CD4-positive, alpha-beta T cell (primary cell): ENCODE measurements at regions not wholly inside any gene's neighbourhood (a gene's known extent, or its start where the extent isn't known, plus 50 kb on each side); places are given as distances from the start of the nearest gene placed in this dataset.

ENCODE experiments used
- ATAC-seq: fragments of 200-7000 bp; cut with Tn5 transposase; one replicate; pipeline ENCODE4 v1.10.0; 2022; ENCODE audit warnings: mild to moderate bottlenecking; ENCODE audit not compliant: poor library complexity
- CTCF ChIA-PET: fragments of 350-600 bp; sonication (Branson Sonifier 250); formaldehyde crosslinking; loops from one replicate; lab custom pipeline; 2021; ENCODE audit warnings: antibody characterized with exemption, inconsistent platforms; lab: Charles Lee
- POLR2A ChIA-PET: fragments of 350-600 bp; sonication (Branson Sonifier 250); formaldehyde crosslinking; loops from one replicate; lab custom pipeline; 2021; ENCODE audit warnings: antibody characterized with exemption, inconsistent platforms; lab: Charles Lee
- DNase-seq, 14 experiments: peaks; one replicate each; pipeline ENCODE4 v3.0.0-alpha.2; 2013 to 2020; ENCODE audit warnings: mixed read lengths in 2 of 14
- H3K27ac ChIP-seq, 2 donors: one replicate each; pipeline versions ENCODE4 v1.5.1 to v1.7.0; 2013; ENCODE audit warnings: low read length in 2 of 2, low read depth in 1 of 2, mild to moderate bottlenecking in 1 of 2
- H3K27me3 ChIP-seq, 2 experiments: 1 replicate in 1 of 2; 2 replicates in 1 of 2; pipeline versions ENCODE4 v1.6.1 to v1.7.0; 2013; ENCODE audit warnings: low read length in 2 of 2, control low read depth in 1 of 2, mild to moderate bottlenecking in 1 of 2, moderate library complexity in 1 of 2; ENCODE audit not compliant: insufficient read depth in 2 of 2, control insufficient read depth in 1 of 2
- H3K36me3 ChIP-seq: one replicate; pipeline ENCODE4 v1.6.1; 2013; ENCODE audit warnings: low read length, control low read depth; ENCODE audit not compliant: insufficient read depth
- H3K4me1 ChIP-seq: one replicate; pipeline ENCODE4 v1.6.1; 2013; ENCODE audit warnings: low read length, control low read depth; ENCODE audit not compliant: insufficient read depth
- H3K4me3 ChIP-seq: one replicate; pipeline ENCODE4 v1.5.1; 2013; ENCODE audit warnings: mild to moderate bottlenecking, low read length, moderate library complexity
- H3K9me3 ChIP-seq, 2 experiments: 1 replicate in 1 of 2; 2 replicates in 1 of 2; pipeline versions ENCODE4 v1.6.1 to v1.7.0; 2013; ENCODE audit warnings: low read length in 2 of 2, mild to moderate bottlenecking in 2 of 2, control low read depth in 1 of 2, moderate library complexity in 1 of 2; ENCODE audit not compliant: control insufficient read depth in 1 of 2, insufficient read depth in 1 of 2
- H3K27ac Mint-ChIP-seq: one replicate; pipeline ENCODE4 v1.8.0; 2020; ENCODE audit warnings: mixed read lengths
- H3K27me3 Mint-ChIP-seq: one replicate; pipeline ENCODE4 v1.8.0; 2021; ENCODE audit warnings: mixed read lengths
- H3K36me3 Mint-ChIP-seq: one replicate; pipeline ENCODE4 v1.8.0; 2021; ENCODE audit warnings: low read depth, mixed read lengths
- H3K4me1 Mint-ChIP-seq: one replicate; pipeline ENCODE4 v1.8.0; 2021; ENCODE audit warnings: low read depth, mixed read lengths
- H3K4me3 Mint-ChIP-seq: one replicate; pipeline ENCODE4 v1.8.0; 2020; ENCODE audit warnings: mild to moderate bottlenecking, mixed read lengths
- H3K9me3 Mint-ChIP-seq: one replicate; pipeline ENCODE4 v1.8.0; 2020; ENCODE audit warnings: mixed read lengths
- intact Hi-C, 2 experiments: fragments of 100-400 bp; cut with DNase I in 1 of 2; cut with micrococcal nuclease in 1 of 2; formaldehyde crosslinking; loops; one replicate each; pipeline versions ENCODE4 v1.15.1 to v1.9.0; 2023 to 2025; cut with DNase I, micrococcal nuclease
- TF ChIP-seq, protein P1 (sequence below): fragments of 200-600 bp; IDR thresholded peaks from one replicate; pipeline ENCODE4 v1.8.0; 2022; ENCODE audit warnings: antibody characterized with exemption, mild to moderate bottlenecking

DNA sequence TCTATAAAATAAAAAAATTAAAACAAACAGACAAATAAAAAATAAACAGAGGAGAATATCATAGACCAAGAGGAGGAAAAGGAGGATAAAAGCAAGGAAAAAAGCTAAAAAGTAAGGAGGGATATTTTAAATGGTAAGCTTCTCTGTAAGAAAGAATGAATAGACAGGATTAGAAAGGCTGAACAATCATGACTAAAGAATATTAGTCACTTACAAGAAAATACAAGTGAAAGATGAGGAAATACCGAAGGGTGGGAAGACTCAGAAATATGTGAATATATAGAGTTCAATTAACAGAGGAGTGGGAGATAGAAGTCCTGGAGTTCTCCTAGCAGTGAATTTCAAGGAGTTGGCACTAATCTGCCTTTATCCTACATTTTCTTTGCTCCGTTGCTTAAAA lies 162.6 kb downstream of the RTL3 start:
- no peaks in the 10 kb centered on the region for H3K9me3 Mint-ChIP-seq

DNA sequence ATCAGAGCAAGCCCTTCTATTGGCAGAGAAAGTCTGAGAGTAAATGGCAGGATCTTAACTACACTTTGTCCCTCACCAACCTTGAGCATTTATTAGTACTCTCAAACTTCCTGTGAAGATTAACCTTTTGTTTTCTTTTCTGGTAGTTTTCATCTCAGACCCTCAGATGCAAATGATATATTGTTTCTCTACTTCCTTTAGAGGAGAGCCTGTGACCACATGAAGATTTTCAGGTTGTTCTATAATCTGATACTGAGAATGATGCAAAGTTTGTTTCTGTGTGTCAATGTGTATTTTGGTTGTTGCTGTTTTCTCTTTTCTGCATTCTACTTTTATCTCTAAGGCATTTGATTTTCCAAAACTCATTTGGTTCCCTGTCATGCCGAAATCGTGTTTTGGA lies 165.8 kb upstream of the CYSLTR1 start:
- H3K27ac Mint-ChIP-seq, result no peak overlapping the region
- ChIA-PET POLR2A (no interaction called here), CTCF (no interaction called here)
- Histone ChIP-seq H3K27ac (no peak overlapping the region), H3K27me3 (no peaks in the 10 kb centered on the region), H3K4me1 (no peaks in the 10 kb centered on the region), H3K4me3 (no peak overlapping the region), H3K9me3 (no peaks in the 10 kb centered on the region), H3K36me3 (no peaks in the 10 kb centered on the region)
- DNase-seq, result no peak
- TF ChIP-seq, protein P1, sequence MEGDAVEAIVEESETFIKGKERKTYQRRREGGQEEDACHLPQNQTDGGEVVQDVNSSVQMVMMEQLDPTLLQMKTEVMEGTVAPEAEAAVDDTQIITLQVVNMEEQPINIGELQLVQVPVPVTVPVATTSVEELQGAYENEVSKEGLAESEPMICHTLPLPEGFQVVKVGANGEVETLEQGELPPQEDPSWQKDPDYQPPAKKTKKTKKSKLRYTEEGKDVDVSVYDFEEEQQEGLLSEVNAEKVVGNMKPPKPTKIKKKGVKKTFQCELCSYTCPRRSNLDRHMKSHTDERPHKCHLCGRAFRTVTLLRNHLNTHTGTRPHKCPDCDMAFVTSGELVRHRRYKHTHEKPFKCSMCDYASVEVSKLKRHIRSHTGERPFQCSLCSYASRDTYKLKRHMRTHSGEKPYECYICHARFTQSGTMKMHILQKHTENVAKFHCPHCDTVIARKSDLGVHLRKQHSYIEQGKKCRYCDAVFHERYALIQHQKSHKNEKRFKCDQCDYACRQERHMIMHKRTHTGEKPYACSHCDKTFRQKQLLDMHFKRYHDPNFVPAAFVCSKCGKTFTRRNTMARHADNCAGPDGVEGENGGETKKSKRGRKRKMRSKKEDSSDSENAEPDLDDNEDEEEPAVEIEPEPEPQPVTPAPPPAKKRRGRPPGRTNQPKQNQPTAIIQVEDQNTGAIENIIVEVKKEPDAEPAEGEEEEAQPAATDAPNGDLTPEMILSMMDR, result no peak
- intact Hi-C loops, result no loop called here
- H3K36me3 Mint-ChIP-seq, result no peaks in the 10 kb centered on the region
- H3K27me3 Mint-ChIP-seq, result no peaks in the 10 kb centered on the region
- no peak overlapping the region for H3K4me3 Mint-ChIP-seq
- no peaks in the 10 kb centered on the region for H3K9me3 Mint-ChIP-seq
- no peak for ATAC-seq
- H3K4me1 Mint-ChIP-seq, result no peaks in the 10 kb centered on the region

More for the DNA sequence above, 162.6 kb downstream of the RTL3 start:
- ChIA-PET POLR2A (no interaction called here), CTCF (no interaction called here)
- H3K36me3 Mint-ChIP-seq, result no peaks in the 10 kb centered on the region
- no peak overlapping the region for H3K27ac Mint-ChIP-seq
- TF ChIP-seq, protein P1, result no peak
- Histone ChIP-seq H3K4me1 (no peaks in the 10 kb centered on the region), H3K4me3 (no peak overlapping the region), H3K36me3 (no peaks in the 10 kb centered on the region), H3K27me3 (no peaks in the 10 kb centered on the region), H3K27ac (no peak overlapping the region), H3K9me3 (no peaks in the 10 kb centered on the region)
- ATAC-seq (no peak), DNase-seq (no peak)
- intact Hi-C loops, result no loop called here
- H3K27me3 Mint-ChIP-seq, result no peaks in the 10 kb centered on the region
- H3K4me3 Mint-ChIP-seq, result no peak overlapping the region
- no peaks in the 10 kb centered on the region for H3K4me1 Mint-ChIP-seq

DNA sequence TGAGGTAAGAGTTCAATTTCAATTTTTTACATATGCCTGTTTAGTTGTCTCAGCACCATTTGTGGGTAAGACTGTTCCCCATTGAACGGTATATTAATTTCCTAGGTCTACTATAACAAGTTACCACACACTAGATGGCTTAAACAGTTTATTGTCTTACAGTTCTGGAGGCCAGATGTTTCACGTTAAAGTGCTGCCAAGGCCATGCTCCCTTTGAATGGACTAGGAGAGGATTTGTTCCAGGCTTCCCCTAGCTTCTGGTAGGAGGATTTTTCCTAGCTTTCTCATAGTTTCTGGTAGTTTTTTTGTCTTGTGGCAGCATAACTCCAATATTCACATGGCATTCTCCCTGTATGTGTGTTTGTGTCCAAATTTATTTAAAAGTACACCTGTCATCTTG lies 149.3 kb upstream of the CYSLTR1 start:
- intact Hi-C loops, result no loop called here
- ATAC-seq (no peak), DNase-seq (no peak)
- TF ChIP-seq, protein P1, result no peak
- Histone ChIP-seq H3K27me3 (no peaks in the 10 kb centered on the region), H3K4me3 (no peak overlapping the region), H3K27ac (no peak overlapping the region), H3K9me3 (peaks cover 0 to 4% of the 10 kb centered on the region in 2 experiments), H3K36me3 (no peaks in the 10 kb centered on the region), H3K4me1 (no peaks in the 10 kb centered on the region)
- ChIA-PET POLR2A (no interaction called here), CTCF (no interaction called here)
- Mint-ChIP-seq H3K4me3 (no peak overlapping the region), H3K27ac (no peak overlapping the region), H3K36me3 (no peaks in the 10 kb centered on the region), H3K4me1 (no peaks in the 10 kb centered on the region), H3K9me3 (no peaks in the 10 kb centered on the region), H3K27me3 (no peaks in the 10 kb centered on the region)
